Keratinocyte (primary cell): ENCODE measurements at regions not wholly inside any gene's neighbourhood (a gene's known extent, or its start where the extent isn't known, plus 50 kb on each side); places are given as distances from the start of the nearest gene placed in this dataset.

Source experiments
- CTCF ChIP-seq, 3 experiments: IDR thresholded peaks in 1 of 3; conservative IDR thresholded peaks in 1 of 3; optimal IDR thresholded peaks in 1 of 3; 2 replicates in 2 of 3; 3 replicates in 1 of 3; pipeline versions ENCODE3 to v1.5.1; 2011; ENCODE audit warnings: low read length in 3 of 3, mild to moderate bottlenecking in 3 of 3, moderate library complexity in 2 of 3, control low read depth in 1 of 3, inconsistent platforms in 1 of 3; ENCODE audit not compliant: insufficient read depth in 2 of 3; ENCODE audit errors: extremely low read depth in 1 of 3
- EZH2 ChIP-seq: IDR thresholded peaks from one replicate; pipeline ENCODE4 v1.6.1; 2012; ENCODE audit warnings: inconsistent platforms, mild to moderate bottlenecking, low read length, moderate library complexity

- no peak for TF ChIP-seq CTCF (optimal IDR thresholded peaks at IDR 0.05 in 1 of 3, IDR thresholded peaks at IDR 0.05 in 1 of 3, conservative IDR thresholded peaks at IDR 0.05 in 1 of 3; ENCODE audit: extremely low read depth in 1 of 3, insufficient read depth in 2 of 3, low read length in 3 of 3)
- no peak for TF ChIP-seq EZH2
These were observed 1349.5 kb downstream of the BRD1 start for GRCh38 chr22:48478124-48478523.
